ENCODE measurements at regions not wholly inside any gene's neighbourhood (a gene's known extent, or its start where the extent isn't known, plus 50 kb on each side); places are given as distances from the start of the nearest gene placed in this dataset.

GRCh38 chr1:168638884-168639283, 62.5 kb downstream of the XCL1 start:
- H3K9me3 ChIP-seq (ENCODE audit: control insufficient read depth, insufficient read depth, low read length): no peaks in the 10 kb centered on the region
- DNase-seq (ENCODE audit: low read depth, low spot score): no peak
- ChIA-PET CTCF (interaction anchor here (1.3 kb wide), 1 partner anchor 709 kb away, joined by 3 read pairs; no protein-coding TSS in a partner anchor), POLR2A (no interaction called here)
- no peak overlapping the region for H3K4me3 ChIP-seq (ENCODE audit: low read depth, low read length)
- H3K27ac ChIP-seq (ENCODE audit: low read depth, low read length): no peak overlapping the region
- H3K27me3 ChIP-seq (ENCODE audit: control insufficient read depth, insufficient read depth, low read length): no peaks in the 10 kb centered on the region
- TF ChIP-seq CTCF (IDR thresholded peaks at IDR 0.05; ENCODE audit: low read depth, low read length): no peak

- ChIA-PET CTCF (no interaction called here), POLR2A (no interaction called here)
- Histone ChIP-seq H3K27ac (ENCODE audit: low read depth, low read length) (no peak overlapping the region), H3K4me3 (ENCODE audit: low read depth, low read length) (no peak overlapping the region), H3K27me3 (ENCODE audit: control insufficient read depth, insufficient read depth, low read length) (no peaks in the 10 kb centered on the region), H3K9me3 (ENCODE audit: control insufficient read depth, insufficient read depth, low read length) (no peaks in the 10 kb centered on the region)
- TF ChIP-seq CTCF (IDR thresholded peaks at IDR 0.05; ENCODE audit: low read depth, low read length): no peak
- no peak for DNase-seq (ENCODE audit: low read depth, low spot score)
Measured at GRCh38 chr1:168640182-168640581, 63.8 kb downstream of the XCL1 start.

- no peak for DNase-seq (ENCODE audit: low read depth, low spot score)
- Histone ChIP-seq H3K27me3 (ENCODE audit: control insufficient read depth, insufficient read depth, low read length) (no peaks in the 10 kb centered on the region), H3K27ac (ENCODE audit: low read depth, low read length) (no peak overlapping the region), H3K4me3 (ENCODE audit: low read depth, low read length) (no peak overlapping the region), H3K9me3 (ENCODE audit: control insufficient read depth, insufficient read depth, low read length) (no peaks in the 10 kb centered on the region)
- POLR2A ChIA-PET: no interaction called here
- no peak for TF ChIP-seq CTCF (IDR thresholded peaks at IDR 0.05; ENCODE audit: low read depth, low read length)
- CTCF ChIA-PET: no interaction called here
Measured at GRCh38 chr1:168640836-168641235, 64.4 kb downstream of the XCL1 start.

GRCh38 chr1:168643152-168643551, 66.7 kb downstream of the XCL1 start:
- Histone ChIP-seq H3K4me3 (ENCODE audit: low read depth, low read length) (no peak overlapping the region), H3K9me3 (ENCODE audit: control insufficient read depth, insufficient read depth, low read length) (no peaks in the 10 kb centered on the region), H3K27me3 (ENCODE audit: control insufficient read depth, insufficient read depth, low read length) (no peaks in the 10 kb centered on the region), H3K27ac (ENCODE audit: low read depth, low read length) (no peak overlapping the region)
- DNase-seq (ENCODE audit: low read depth, low spot score): no peak
- ChIA-PET POLR2A (no interaction called here), CTCF (no interaction called here)
- TF ChIP-seq CTCF (IDR thresholded peaks at IDR 0.05; ENCODE audit: low read depth, low read length): no peak

All from AG04450 (cell line).